GM12873 (cell line): ENCODE measurements at regions not wholly inside any gene's neighbourhood (a gene's known extent, or its start where the extent isn't known, plus 50 kb on each side); places are given as distances from the start of the nearest gene placed in this dataset.

Experiments
- CTCF ChIP-seq: IDR thresholded peaks from 2 replicates; pipeline ENCODE4 v1.5.1; 2012; ENCODE audit warnings: low read depth, mild to moderate bottlenecking, moderate library complexity, low read length, control low read depth; ENCODE audit not compliant: insufficient read depth; ENCODE audit errors: missing control alignments

DNA sequence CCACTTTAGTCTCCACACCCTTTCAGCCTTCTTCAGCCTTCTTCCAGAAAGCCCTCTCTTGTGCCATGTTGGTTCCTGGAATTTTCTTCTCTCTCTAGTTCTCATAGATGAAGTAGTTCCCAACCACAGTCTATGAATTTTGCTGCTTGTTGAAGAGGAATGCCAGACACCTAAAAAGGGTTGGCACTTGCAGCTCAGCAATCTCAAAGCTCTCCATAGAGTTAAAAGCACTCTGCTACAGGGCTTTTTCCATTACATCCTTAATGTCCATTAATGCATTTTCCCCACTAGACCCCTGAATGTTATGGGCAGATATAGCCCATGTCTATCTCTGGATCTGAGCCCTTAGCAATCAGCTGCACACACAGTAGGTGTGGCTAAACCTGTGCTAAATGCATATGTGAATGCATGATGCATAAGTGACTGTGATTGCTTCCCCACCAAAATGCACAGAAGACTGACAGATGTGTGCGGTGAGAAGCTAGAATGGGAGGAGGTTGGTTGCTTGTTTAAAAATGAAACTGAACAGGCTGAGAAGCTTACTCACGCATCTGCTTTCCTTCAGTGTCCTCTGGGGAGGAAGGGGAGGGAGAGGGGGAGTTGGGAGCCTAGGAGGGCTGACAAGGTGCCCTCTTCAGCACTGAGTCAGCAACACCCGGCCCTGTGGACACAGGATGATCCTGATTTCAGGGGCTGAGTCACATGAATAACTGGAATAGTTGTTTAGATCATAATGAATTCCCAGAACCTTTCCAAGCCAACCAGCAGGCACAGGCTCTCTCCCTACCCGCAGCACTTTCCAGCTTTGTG, 146.1 kb upstream of the FGGY start:
- TF ChIP-seq CTCF = no peak

DNA sequence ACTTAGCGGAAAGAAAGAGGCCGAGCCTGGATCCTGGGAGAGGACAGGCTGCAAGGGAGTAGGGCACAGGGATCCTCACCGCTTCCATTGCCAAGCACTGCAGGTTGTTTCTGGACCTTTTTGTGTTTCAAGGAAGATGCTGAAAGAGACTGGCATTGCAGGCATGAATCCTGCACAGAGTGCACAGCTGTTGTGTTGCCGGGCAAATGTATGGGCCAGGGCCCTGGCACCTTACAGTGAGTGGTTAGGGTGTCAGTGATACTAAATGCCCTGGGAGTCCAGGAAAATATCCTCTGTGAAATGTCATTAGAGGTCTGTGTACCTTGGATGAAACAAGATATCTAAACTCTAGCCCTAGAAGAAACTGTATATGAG, 145.5 kb upstream of the FGGY start:
- TF ChIP-seq CTCF = no peak

GRCh38 chr1:59151860-59152259, 145.0 kb upstream of the FGGY start:
- no peak for TF ChIP-seq CTCF

GRCh38 chr1:59152511-59152910, 144.4 kb upstream of the FGGY start:
- TF ChIP-seq CTCF = no peak

- TF ChIP-seq CTCF = no peak
Measured at GRCh38 chr1:59154401-59154800, 142.5 kb upstream of the FGGY start.

- TF ChIP-seq CTCF = no peak
Measured at GRCh38 chr1:59155351-59155750, 141.5 kb upstream of the FGGY start.

DNA sequence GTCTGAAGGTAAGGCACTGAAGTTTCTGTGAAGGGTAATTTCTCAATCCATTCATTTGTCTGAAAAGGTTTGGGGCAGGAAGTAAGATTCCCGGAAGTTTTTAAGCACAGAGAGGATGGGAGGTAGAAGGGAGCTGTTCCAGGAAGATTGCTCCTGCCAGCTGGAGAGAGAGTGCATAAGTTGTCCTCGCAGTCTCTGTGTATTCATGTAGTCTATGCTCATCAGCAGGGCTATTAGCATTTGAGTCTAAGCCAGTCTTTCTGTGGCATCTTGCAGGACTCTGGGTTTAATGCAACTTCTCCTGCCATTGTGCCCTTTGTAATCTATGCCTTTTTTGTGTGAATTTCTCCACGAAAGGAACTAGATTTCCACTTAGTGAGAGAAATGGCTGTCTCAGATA, 140.8 kb upstream of the FGGY start:
- no peak for TF ChIP-seq CTCF
